ENCODE measurements at regions not wholly inside any gene's neighbourhood (a gene's known extent, or its start where the extent isn't known, plus 50 kb on each side); places are given as distances from the start of the nearest gene placed in this dataset.

DNA sequence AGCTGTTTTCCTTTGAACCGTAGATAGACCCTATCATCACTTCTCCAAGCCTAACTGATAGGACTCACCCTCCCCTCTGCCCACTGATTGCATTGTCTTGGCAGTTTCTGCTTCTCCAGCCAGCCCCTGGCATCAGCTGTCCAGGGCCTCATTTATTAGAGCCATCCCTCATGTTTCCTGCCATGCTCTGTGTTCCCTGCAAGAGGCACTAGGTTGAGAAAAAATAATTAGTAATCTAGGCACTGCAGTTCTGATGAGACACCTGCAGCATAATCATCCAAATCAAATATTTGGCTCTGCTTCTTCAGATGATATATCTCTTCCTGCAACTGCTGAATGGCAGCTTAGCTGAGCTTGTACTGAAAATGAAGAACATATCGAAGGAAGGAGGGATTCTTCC, 303.0 kb upstream of the TLE4 start:
- no peak for DNase-seq (ENCODE audit: low read depth)

DNA sequence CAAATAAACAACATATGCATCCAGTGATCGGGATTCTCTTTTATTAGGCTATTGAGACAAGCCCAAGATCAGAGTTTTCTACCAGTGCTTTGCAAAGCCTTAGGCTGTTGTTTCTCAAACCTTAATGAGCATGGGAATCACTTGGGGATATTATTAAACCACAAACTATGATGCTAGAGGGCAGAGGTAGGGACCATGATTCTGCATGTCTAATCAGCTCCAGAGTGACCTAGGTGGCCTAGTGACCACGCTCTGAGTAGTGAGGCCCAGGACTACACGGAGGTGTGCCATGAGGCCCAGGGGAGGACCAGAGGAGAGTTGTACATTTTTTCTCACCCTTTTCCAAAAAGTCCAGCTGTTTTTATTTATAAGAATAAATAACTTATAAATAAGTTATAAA, 298.5 kb upstream of the TLE4 start:
- no peak for DNase-seq (ENCODE audit: low read depth)

DNA sequence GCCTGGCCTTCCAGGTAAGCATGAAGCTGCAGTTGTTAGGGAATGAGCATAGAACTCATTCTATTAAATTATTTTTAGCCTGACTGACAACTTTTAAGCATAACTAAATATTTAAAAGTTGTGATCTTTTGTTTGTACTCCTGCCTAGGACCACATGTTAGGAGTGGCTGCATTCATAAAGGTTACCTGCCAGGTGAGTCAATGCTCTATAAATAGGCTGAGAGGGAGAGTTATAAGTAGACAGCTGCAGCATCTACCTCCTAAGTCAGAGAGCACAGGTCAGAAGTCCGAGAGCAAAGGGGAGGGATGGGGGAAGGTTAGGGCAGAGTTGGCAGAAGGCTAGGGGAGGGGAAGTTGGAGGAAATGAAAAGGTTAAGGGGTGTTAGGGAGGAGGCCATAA, 292.4 kb upstream of the TLE4 start:
- no peak for DNase-seq (ENCODE audit: low read depth)

DNA sequence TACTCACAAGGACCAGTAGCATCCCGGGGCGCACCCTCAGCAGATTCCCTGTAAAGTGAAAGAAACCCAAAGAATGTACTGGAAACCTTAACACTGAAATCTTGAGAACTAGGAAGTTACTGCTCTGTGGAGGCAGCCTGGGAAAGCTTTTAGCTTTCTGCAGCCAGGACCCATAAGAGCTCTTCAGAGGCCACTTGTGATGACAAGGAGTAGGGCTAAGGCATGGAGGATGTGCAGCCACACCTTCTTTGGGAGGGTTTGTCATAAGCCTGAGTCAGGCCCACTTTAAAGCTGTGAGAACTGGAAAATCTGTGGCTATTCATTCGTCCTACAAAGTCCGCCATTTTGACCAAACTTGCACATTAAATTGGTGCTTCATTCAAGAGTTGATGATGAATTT, 291.1 kb upstream of the TLE4 start:
- DNase-seq (ENCODE audit: low read depth), result no peak

DNA sequence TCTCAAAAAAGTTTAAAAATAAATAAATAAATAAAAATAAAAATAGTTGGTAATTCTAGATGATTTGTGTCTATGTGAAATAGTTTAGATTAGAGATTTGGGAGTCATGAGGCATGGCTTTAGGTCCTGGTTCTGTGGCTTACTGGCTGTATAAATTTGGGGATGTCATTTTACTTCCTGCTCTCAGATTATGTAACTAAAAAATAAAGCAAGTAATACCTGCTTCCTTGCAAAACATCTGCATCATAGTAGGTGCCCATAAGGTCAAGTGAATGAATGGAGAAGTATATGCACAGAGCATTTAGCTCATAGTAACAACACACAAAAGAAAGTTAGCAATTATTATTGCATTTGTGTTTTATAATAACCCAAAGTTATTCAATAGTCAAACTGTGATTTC, 287.7 kb upstream of the TLE4 start:
- no peak for DNase-seq (ENCODE audit: low read depth)

DNA sequence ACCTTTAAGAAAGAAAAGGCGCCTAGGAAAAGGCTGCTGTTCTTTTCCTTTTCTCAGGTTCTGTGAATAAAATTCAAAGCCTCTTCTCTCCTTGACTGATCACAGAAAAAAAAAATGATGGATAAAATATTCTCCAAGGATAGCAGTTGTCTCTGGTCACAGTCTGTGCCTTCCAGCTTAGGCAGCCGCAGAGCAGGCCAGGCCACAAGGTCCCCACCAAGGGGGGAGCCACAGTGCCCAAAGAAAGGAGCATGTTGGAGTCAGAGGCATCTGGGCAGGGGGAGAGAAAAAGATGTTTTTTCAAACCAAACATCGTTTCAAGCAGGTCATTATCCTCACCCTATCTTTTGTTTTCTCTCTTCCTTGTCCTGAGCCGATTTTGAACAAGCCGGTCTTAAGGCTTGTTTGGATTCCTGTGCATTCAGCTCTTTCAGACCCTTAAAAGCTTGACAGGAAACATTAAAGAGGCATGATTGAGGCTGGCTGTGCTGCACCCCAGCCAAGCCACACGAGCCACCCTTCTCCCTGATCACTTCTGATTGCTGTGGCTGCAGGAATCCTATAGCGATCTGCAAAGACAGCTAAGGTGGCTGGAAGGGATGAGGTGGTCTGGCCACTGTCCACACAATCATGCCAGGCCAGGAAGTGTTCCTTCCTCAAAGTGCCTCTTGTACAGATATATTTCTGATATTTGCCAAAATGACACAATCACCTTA, 284.6 kb upstream of the TLE4 start:
- DNase-seq (ENCODE audit: low read depth), result no peak

DNA sequence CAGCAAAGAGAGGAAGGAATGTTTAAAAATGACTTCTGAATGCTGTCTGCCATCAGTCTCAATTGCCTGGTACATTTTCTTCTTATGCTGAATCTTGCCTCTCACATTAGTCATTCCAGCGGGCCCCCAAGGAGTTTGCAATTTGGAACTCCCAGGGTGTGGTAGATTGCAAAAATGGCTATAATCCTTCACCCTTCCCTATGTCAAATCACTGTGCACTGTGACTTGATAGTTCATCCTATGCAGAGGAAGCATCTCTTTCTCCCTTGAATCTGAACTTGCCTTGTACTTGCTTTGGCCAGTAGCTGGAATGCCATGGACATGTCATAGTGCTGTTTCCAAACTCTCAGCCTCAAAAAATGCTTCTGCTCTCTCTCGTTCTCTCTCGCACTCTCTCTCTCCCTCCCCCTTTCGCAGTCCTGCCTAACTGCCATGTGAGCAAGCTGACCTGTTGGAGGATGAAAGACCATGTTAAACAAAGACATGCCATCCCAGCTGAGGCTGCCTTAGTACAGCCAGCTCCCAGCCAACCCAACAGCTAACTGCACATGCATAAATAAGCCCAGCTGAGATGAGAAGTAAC, 284.0 kb upstream of the TLE4 start:
- DNase-seq (ENCODE audit: low read depth), result no peak

DNA sequence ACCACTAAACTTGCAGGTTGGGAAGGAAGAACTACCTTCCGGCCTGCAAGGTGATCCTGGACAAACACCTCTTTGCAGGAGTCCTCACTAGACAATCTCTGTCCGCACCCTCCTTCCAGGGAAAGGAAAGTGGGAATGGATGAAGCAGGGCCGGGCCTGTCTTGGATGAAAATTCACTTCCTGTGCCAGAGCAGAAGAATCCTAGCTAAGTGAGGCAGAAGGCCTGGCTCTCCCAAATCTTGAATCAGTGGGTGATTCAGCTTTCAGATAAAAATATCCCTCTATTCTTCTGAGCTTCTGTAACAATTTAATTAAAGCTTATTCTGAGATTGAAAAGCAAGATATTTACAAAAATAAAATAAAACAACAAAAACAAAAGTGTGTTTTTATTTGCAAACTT, 281.9 kb upstream of the TLE4 start:
- no peak for DNase-seq (ENCODE audit: low read depth)

DNA sequence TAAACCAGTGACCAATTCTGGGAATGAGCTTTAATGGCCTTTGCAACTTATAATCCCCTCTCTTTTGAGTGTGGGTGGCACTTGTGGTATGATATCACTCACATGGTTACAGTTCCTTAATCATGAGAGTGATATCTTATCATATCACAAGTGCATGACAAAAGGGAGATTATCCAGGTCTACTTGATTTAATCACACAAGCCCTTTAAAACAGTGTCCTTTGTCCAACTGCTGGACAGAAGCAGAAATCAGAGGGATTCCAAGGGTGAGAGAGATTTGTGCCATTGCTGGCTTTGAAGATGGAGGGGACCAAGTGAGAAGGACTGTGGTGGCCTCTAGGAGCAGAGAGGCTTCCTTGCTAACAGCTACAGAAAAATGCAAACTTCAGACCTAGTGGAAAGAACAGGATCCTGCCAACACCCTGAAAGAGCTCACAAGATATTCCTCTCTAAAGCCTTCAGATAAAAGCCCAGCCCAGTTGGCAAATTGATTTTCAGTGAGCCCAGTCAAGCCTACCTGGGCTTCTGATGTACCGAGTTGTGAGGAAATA, 279.0 kb upstream of the TLE4 start:
- DNase-seq (ENCODE audit: low read depth), result no peak

DNA sequence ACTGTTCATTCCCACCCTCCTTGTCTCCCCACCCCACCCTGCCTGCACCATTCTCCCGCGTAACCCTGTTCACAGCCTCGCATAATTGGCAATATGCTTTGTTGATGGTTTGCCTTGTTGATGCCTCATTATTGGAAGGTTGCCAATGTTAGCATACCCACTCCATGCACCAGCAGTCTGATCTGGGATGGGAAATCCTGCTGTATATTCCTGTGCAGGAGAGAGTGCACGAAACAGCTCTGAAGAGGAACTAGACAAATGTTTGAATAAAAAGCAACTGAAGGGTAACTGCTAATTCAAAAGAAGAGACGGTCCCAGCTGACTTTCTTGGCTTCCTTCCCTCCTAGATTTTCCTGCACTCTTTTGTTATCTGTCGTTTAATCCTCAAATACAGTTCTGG, 271.7 kb upstream of the TLE4 start:
- no peak for DNase-seq (ENCODE audit: low read depth)

DNA sequence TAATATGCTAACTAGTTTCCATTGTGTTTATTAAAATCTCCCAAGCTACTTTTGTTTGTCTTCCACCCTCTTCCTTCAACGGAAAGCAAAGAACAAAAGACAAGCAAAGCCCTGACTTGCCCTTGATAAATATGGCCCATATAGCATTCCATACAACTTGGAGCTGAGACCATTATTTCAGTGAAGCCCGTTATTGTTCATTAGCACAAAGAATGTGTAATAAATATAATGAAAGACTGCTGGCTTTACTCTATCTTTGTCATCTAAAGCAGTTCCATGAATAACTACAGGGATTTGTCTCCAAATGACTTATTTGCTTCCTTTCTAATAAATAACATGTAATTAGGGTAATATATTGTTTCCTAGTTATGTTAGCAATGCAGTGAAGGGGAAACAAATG, 270.7 kb upstream of the TLE4 start:
- DNase-seq (ENCODE audit: low read depth), result no peak

DNA sequence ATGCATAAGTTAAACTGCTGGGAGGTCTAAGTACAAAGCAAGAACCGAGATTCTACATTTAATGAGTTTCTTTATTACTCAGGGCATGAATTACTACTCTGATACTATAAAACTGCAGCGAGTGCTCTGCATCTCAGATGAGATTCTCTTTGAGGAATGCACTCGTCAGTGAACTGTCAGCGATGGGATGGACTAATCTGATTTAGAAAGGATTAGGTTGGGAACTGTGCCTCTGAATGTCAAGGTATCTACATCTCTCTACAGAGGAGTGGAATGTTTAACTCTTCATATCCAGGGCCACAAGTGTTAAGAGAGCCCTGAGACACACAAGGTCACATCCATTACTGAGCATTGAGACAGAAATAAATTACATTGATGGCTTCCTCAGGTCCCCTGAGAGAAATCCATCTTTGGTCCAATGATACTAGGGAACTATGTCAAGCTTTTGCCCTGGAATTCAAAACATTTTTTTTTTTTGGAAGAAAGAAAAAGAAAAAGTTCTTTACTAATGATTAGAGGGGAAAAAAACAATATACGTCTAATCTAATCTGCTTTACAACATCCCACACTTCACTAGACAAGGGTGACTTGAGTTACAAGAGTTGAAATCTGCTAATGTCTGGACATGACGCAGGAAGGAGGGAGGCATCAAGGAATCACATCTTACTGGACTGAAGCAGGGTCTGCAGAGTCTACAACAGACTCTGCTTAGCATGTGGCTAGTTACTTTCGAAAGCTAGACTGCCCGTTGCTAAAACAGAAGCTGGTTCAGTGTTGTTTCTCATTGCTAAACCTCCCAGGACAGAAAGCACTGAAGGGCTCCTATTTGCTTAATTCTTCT, 270.0 kb upstream of the TLE4 start:
- DNase-seq (ENCODE audit: low read depth), result no peak

DNA sequence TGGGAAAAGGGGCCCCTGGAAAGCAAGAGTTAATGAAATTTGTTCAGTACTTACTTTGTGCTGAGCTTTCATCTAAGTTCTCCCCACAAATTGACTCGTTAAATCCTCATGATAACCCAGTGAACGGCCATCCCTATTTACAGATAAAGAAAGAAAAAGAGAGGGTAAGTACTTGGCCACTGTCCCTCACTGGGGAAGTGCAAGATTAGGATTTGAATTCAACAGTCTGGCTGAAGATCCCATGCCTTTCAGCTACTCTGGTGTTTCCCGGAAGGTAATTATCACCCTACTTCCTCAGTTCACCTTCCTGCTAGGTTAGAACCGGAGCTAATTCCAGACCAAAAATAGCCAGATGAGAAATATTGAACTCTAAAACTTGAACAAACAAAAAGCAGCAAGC, 269.2 kb upstream of the TLE4 start:
- no peak for DNase-seq (ENCODE audit: low read depth)

DNA sequence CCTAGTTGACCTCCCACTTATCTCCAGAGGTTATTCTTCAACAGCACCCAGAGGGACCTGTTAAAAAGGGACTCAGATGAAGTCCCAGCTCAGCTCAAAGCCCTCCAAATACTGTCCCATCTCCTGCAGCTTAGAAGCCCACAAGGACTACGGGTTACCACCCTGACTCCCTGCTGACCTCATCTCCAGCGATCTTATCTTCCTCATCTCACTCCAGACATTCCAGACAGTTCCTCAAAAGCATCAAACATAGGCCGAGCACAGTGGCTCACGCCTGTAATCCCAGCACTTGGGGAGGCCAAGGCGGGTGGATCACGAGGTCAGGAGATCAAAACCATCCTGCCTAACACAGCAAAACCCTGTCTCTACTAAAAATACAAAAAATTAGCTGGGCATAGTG, 263.8 kb upstream of the TLE4 start:
- no peak for DNase-seq (ENCODE audit: low read depth)

DNA sequence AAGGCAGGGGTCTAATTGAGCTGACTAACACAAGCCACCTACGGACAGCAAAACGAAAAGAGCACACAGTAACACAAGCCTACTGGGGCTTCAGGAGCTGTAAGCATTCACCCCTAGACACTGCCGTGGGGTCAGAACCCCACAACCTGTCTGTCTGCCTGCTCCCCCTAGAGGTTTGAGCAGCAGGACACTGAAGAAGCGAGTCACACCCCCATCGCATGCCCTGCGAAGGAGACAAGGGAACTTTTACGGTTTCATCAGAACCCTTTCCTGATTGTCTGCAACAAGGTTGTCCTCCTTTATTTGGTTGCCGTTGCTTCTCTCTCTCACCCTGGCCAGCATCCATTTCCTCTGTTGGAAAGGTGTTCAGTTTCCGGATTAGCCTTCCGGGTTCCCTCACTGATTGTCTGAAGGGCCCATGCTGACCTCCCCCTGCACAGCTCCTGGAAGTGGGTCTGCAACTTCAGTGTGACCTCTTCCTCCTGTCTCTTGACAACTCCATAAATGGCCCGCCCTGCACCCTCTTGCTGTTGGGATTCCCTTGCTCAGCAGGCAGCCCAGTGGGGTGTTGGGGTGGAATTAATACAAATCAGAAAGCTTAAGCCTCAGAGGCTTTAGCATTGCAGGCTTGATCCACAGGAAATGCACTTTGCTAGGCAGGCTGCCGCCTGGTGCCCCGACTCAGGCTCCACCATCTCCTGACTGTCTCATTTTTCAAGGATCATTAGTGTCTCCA, 258.9 kb upstream of the TLE4 start:
- no peak for DNase-seq (ENCODE audit: low read depth)

DNA sequence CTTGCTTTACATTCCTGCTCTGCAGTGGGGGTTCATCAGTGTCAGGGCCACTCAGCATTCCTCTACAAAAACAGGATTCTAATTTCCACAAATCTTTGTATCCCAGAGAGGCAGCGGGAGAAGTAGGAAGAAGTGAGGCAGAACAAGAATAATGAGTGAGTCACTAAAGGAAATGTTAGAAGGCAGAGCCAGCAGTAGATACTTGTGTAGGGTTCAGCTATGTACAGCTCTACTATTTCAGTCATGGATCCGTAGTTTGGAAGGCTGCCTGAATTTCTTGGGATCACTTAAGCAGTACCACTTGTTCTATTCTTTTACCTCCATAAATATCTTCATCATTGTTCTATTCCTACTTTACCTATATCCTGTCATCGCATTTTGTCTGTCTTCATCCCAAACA, 246.3 kb upstream of the TLE4 start:
- no peak for DNase-seq (ENCODE audit: low read depth)

DNA sequence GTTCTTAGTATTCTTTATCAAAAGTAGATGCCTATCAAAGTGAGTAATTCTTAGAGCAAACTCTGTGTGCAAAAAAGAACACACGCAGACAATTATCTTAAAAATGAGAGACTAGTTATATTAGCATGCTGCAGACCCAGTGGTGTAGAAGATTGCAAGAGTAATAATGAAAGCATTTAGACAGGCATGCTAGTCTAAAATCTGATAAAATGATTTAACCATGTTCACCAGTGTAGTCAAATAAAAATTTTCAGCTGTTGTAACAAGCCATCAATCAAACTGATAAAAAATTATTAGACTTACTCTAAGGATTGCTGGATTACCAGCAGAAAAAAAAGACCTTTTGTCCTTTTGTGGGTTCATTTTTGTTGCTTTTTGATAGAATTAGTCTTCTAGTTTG, 241.9 kb upstream of the TLE4 start:
- no peak for DNase-seq (ENCODE audit: low read depth)

DNA sequence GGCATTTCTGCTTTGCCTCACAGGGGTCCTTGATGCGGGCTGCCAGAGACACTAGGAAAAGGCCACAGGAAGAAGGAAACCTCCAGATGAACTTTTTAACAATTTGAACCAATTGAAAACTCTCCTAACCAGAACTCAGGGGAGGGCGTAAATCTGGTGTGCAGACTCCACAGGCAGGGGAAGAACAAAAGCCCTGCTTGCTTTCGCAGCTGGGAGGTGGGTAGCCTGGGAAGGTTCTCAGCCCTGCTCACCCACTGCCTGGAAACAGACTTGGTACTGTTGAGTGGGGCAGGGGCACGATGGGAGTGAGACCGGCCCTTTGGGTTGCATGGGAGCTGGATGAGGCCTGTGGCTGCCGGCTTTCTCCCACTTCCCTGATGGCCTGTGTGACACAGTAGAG, 237.8 kb upstream of the TLE4 start:
- DNase-seq (ENCODE audit: low read depth), result no peak

DNA sequence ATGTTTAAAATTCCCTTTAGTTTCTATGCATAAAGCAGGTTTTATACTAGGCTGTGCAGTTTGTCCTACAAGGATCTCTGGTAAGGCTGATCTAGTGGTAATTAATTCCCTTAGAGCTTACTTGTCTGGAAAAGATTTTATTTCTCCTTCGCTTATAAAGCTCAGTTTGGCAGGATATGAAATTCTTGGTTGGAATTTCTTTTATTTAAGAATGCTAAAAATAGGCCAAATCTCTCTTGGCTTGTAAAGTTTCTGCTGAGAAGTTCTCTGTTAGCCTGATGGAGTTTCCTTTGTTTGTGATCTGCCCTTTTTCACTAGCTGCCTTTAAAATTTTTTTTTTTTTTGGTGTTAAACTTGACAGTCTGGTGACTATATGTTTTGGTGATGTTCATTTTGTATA, 237.1 kb upstream of the TLE4 start:
- no peak for DNase-seq (ENCODE audit: low read depth)

DNA sequence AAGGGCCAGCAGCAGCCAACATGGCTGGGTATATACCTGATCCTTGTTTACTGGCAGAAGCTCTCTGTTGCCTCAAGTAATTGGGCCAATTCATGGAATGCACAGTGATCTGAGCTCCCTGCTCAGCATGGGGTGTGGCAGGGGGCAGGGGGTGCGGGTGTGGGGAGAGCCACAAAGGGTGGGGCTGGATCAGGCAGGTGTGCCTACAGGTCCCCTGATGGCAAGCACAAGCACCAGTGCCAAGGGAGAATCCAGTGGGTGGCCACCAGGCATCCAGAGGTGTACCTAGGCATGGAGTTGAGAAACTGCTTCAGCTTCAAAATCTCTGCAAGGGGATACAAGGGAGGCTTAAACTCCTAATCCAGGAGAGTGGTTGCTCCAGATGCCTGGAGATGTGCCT, 235.8 kb upstream of the TLE4 start:
- no peak for DNase-seq (ENCODE audit: low read depth)

DNA sequence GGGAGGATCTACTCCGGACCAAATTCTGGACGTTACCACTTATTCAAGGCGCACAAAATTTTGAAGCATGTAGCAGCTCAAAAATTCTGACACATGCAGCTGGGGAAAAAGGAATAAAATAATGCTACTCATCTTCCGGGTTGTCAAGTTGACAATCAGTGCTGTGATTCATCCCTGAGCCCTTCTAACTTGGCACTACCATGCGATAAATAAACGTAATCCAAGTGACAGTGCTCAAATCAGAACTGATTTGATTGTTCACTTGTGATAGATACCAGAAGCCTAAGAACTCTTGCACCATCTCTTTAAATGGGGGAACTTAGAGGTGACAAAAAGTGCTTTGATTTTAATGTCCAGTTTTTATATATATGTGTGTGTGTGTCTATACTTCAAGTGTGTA, 230.2 kb upstream of the TLE4 start:
- DNase-seq (ENCODE audit: low read depth), result no peak

DNA sequence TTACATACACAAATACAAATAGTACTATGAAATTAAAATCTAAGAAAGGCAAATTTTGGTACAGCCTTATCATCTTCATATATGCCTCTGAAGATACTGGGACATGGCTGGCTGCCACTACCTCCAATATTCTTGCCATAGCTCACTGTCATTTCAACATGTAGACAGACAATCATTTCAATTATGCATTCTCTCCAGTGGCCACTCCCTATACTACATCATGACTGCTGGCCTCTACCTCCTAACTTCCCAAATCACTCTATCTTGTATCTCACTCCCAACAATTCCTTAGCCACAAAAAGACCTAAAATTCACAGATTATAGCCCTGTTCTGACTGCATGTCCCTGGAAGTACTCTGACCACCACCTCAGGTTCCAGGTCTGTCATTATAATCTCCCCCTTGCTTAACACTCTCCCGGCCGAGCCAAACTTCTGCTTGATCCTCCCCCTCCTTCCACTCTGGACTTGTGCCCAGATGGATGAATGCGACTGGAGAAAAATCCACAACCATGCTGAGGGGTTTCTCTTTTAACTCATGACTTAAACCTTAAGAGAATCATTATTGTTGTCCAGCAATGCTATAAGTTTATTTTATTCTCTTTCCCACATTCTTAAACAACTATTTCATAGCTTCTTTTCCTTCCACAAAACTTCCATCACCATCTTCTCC, 225.3 kb upstream of the TLE4 start:
- no peak for DNase-seq (ENCODE audit: low read depth)

Measured in stimulated activated CD8-positive, alpha-beta memory T cell treated with anti-CD3 and anti-CD28 coated beads, Interleukin-15, amount 100 ng/mL, for 24 hours (primary cell).